Omental fat pad (tissue), 3 donors: ENCODE measurements at regions not wholly inside any gene's neighbourhood (a gene's known extent, or its start where the extent isn't known, plus 50 kb on each side); places are given as distances from the start of the nearest gene placed in this dataset.

ENCODE experiments used
- ATAC-seq: fragments of 150-250 bp; one replicate; pipeline ENCODE4 v1.9.1; 2016; ENCODE audit warnings: mild to moderate bottlenecking, moderate library complexity; ENCODE audit not compliant: low FRiP score
- DNase-seq: peaks from one replicate; pipeline ENCODE4 v3.0.0-alpha.2; 2019; ENCODE audit warnings: low spot score
- CTCF ChIP-seq, 3 donors: fragments of 450-650 bp; IDR thresholded peaks; one replicate each; pipeline ENCODE4 v1.5.1; 2016 to 2017; ENCODE audit warnings: antibody characterized with exemption in 3 of 3, mild to moderate bottlenecking in 3 of 3, moderate library complexity in 2 of 3

- DNase-seq, result no peak
Measured at GRCh38 chr7:35483568-35483967, 211.4 kb downstream of the HERPUD2 start.

GRCh38 chr7:35482231-35482630 lies 212.7 kb downstream of the HERPUD2 start:
- ATAC-seq, result no peak
- no peak for DNase-seq
- no peak for TF ChIP-seq CTCF (IDR thresholded peaks at IDR 0.05)

More at GRCh38 chr7:35483568-35483967, 211.4 kb downstream of the HERPUD2 start:
- no peak for ATAC-seq
- TF ChIP-seq CTCF (IDR thresholded peaks at IDR 0.05), result no peak

- ATAC-seq, result no peak
- DNase-seq, result no peak
- no peak for TF ChIP-seq CTCF (IDR thresholded peaks at IDR 0.05)
Measured at GRCh38 chr7:35480806-35481205, 214.1 kb downstream of the HERPUD2 start.

GRCh38 chr7:35477609-35478008 lies 217.3 kb downstream of the HERPUD2 start:
- DNase-seq (no peak), ATAC-seq (no peak)
- no peak for TF ChIP-seq CTCF (IDR thresholded peaks at IDR 0.05)

GRCh38 chr7:35474100-35474499 lies 220.2 kb upstream of the TBX20 start:
- no peak for ATAC-seq
- TF ChIP-seq CTCF (IDR thresholded peaks at IDR 0.05), result no peak
- no peak for DNase-seq

- no peak for TF ChIP-seq CTCF (IDR thresholded peaks at IDR 0.05)
- DNase-seq (no peak), ATAC-seq (no peak)
Measured at GRCh38 chr7:35468606-35469005, 214.7 kb upstream of the TBX20 start.

GRCh38 chr7:35467456-35467978 lies 213.6 kb upstream of the TBX20 start:
- TF ChIP-seq CTCF (IDR thresholded peaks at IDR 0.05), result no peak
- ATAC-seq, result no peak
- no peak for DNase-seq
